Right atrium auricular region (tissue), 2 donors: ENCODE measurements at regions not wholly inside any gene's neighbourhood (a gene's known extent, or its start where the extent isn't known, plus 50 kb on each side); places are given as distances from the start of the nearest gene placed in this dataset.
"Not testable (repeated sequence)": the region's sequence is repeated elsewhere in the genome, so short reads cannot be mapped to it uniquely, and the experiment has no call there.

Experiments used
- DNase-seq: peaks from one replicate; pipeline ENCODE4 v3.0.0-alpha.2; 2019; ENCODE audit warnings: low spot score
- H3K27ac ChIP-seq, 2 donors: fragments of 200-600 bp; sonication (generic); 1 replicate in 1 of 2; 2 replicates in 1 of 2; pipeline ENCODE4 v1.5.1; 2016 to 2019
- H3K27me3 ChIP-seq, 2 donors: fragments of 200-600 bp; sonication (generic); one replicate each; pipeline versions ENCODE4 v1.5.1 to v1.6.0; 2017 to 2019
- H3K36me3 ChIP-seq: fragments of 200-600 bp; sonication (generic); one replicate; pipeline ENCODE4 v1.5.1; 2016
- H3K4me1 ChIP-seq, 2 donors: fragments of 200-600 bp; sonication (generic); one replicate each; pipeline versions ENCODE4 v1.5.1 to v1.6.0; 2017 to 2019
- H3K4me3 ChIP-seq, 2 donors: fragments of 200-600 bp; sonication (generic); 1 replicate in 1 of 2; 2 replicates in 1 of 2; pipeline ENCODE4 v1.5.1; 2017 to 2019; ENCODE audit warnings: mild to moderate bottlenecking in 1 of 2, moderate library complexity in 1 of 2
- H3K9me3 ChIP-seq, 2 donors: fragments of 200-600 bp; sonication (generic); one replicate each; pipeline ENCODE4 v1.5.1; 2019
- TF ChIP-seq, protein P1 (sequence below), 2 donors: fragments of 200-600 bp; sonication (generic); IDR thresholded peaks; one replicate each; pipeline ENCODE4 v1.5.1; 2019; ENCODE audit warnings: antibody characterized with exemption in 2 of 2

DNA sequence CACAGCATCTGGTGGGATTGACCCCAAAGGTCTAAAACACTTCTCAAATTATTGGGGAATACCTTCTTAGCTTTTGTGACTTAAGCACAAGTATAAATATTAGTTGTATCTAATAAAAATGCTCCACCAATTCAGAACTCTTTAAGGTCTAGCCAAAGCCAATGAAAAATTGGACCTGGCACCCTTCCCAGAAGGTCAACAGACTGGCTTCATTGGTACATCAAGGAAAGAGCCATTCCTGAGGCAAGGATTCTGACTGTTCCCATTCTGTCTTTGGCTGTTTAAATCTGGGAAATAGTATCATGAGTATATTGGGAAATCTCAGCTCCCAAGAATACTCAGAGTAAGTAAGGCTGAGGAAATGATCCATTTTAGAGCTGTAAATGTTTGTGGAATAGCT, 153.0 kb upstream of the TRPC5 start:
- no peak overlapping the region for H3K27ac ChIP-seq
- TF ChIP-seq, protein P1, sequence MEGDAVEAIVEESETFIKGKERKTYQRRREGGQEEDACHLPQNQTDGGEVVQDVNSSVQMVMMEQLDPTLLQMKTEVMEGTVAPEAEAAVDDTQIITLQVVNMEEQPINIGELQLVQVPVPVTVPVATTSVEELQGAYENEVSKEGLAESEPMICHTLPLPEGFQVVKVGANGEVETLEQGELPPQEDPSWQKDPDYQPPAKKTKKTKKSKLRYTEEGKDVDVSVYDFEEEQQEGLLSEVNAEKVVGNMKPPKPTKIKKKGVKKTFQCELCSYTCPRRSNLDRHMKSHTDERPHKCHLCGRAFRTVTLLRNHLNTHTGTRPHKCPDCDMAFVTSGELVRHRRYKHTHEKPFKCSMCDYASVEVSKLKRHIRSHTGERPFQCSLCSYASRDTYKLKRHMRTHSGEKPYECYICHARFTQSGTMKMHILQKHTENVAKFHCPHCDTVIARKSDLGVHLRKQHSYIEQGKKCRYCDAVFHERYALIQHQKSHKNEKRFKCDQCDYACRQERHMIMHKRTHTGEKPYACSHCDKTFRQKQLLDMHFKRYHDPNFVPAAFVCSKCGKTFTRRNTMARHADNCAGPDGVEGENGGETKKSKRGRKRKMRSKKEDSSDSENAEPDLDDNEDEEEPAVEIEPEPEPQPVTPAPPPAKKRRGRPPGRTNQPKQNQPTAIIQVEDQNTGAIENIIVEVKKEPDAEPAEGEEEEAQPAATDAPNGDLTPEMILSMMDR (IDR thresholded peaks at IDR 0.05): no peak
- H3K4me1 ChIP-seq: no peaks in the 10 kb centered on the region
- H3K9me3 ChIP-seq: no peaks in the 10 kb centered on the region
- DNase-seq: no peak
- H3K36me3 ChIP-seq: no peaks in the 10 kb centered on the region
- no peak overlapping the region for H3K4me3 ChIP-seq
- H3K27me3 ChIP-seq: no peaks in the 10 kb centered on the region

DNA sequence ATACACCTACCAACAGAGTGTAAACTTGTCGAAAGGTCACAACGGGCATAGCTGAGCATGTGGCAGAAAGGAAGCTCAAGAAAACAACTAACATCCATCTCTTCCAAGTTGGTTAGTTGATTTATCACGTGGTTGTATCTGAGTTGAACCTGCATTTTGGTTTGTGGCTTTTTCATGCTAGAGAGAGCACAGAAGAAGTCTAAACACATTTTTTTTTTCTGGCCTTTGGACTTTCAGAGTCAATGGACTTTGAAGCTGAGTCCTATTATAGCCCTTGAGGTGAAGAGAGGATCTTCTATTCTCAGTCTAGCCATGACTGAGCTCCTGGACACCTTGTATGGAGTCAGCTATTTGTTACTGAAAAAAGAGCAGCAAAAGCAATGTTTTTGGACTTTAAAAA, 150.6 kb upstream of the TRPC5 start:
- Histone ChIP-seq H3K27me3 (no peaks in the 10 kb centered on the region), H3K36me3 (no peaks in the 10 kb centered on the region), H3K4me3 (no peak overlapping the region), H3K27ac (no peak overlapping the region), H3K4me1 (no peaks in the 10 kb centered on the region), H3K9me3 (no peaks in the 10 kb centered on the region)
- TF ChIP-seq, protein P1 (IDR thresholded peaks at IDR 0.05): no peak
- DNase-seq: no peak

- not testable (repeated sequence) for H3K4me3 ChIP-seq, H3K4me1 ChIP-seq, H3K9me3 ChIP-seq, H3K27ac ChIP-seq, DNase-seq, H3K27me3 ChIP-seq, H3K36me3 ChIP-seq
These were observed 144.2 kb upstream of the TRPC5 start for GRCh38 chrX:112226795-112227194.

DNA sequence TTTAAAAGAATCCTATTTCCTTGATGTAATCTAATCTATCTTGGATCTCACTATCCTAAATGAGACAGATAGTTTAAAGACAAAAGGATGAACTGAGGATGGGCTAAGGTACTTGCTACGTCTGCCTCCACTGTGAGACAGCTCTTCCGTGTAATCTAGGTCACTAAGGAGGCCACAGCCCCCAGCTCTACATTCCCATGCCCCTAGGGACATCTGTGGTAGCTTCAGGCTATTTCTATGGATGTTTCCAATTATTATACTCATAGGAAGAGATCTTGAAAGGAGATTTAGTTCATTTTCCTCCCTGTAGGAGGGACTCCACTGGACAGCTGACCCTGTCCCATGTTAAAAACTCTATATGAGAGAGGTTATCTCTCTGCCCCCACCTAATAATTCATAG, 140.8 kb upstream of the TRPC5 start:
- H3K36me3 ChIP-seq: no peaks in the 10 kb centered on the region
- DNase-seq: no peak

DNA sequence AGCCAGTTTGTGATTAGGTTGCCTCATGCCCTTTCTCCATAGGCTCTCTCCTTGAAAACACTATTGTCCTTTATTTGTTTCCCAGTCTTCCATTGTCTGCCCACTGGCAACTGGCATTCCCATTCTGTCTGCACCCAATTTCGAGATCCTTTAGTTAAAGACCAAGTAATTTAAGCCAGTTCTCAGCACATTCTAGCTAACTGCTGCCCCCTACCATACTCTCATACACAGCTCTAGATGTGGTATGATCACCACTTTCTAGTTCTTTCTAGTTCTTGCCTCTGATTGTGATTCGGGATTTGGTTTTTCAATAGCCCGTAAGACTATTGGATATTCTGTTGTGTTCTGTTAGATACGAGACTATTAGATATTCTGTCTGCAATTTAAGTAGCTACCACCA, 135.8 kb upstream of the TRPC5 start:
- Histone ChIP-seq H3K27me3 (no peaks in the 10 kb centered on the region), H3K9me3 (no peaks in the 10 kb centered on the region), H3K36me3 (no peaks in the 10 kb centered on the region), H3K4me3 (no peak overlapping the region), H3K4me1 (no peaks in the 10 kb centered on the region), H3K27ac (no peak overlapping the region)
- TF ChIP-seq, protein P1 (IDR thresholded peaks at IDR 0.05): no peak
- DNase-seq: no peak

More for the DNA sequence above, 140.8 kb upstream of the TRPC5 start:
- H3K4me3 ChIP-seq: no peak overlapping the region
- no peak overlapping the region for H3K27ac ChIP-seq
- no peaks in the 10 kb centered on the region for H3K9me3 ChIP-seq
- H3K27me3 ChIP-seq: no peaks in the 10 kb centered on the region
- TF ChIP-seq, protein P1 (IDR thresholded peaks at IDR 0.05): no peak
- H3K4me1 ChIP-seq: no peaks in the 10 kb centered on the region

- Histone ChIP-seq H3K27ac (no peak overlapping the region), H3K4me3 (no peak overlapping the region), H3K9me3 (no peaks in the 10 kb centered on the region), H3K27me3 (no peaks in the 10 kb centered on the region), H3K36me3 (no peaks in the 10 kb centered on the region), H3K4me1 (no peaks in the 10 kb centered on the region)
- TF ChIP-seq, protein P1 (IDR thresholded peaks at IDR 0.05): no peak
- DNase-seq: no peak
These were observed 128.9 kb upstream of the TRPC5 start for GRCh38 chrX:112211459-112211858.
